GM18517 (cell line): ENCODE measurements at regions not wholly inside any gene's neighbourhood (a gene's known extent, or its start where the extent isn't known, plus 50 kb on each side); places are given as distances from the start of the nearest gene placed in this dataset.

ENCODE experiments used
- ATAC-seq: cut with Tn5 transposase; IDR thresholded peaks from one replicate; pipeline ENCODE4 v1.9.1; 2021; ENCODE audit warnings: mild to moderate bottlenecking, moderate library complexity; ENCODE audit not compliant: unreplicated experiment

DNA sequence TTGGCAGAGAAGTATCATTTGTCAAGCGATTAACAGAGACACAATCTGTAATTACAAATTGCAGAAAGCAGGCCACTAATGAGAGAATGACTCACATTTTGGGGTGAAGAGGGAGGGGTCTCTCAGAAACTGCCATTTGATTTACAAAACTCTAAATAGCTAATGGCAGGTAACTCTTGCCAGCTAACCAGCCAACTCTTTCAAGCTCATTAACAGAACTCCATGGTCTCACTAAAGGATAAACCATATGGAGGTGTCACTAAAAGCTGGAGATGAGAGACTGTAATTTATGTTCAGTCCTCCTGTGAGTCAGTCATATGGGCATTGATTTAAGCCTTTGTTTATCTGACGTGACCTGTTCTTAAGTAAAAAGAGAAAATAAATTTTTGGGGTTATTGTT is 336.4 kb downstream of the FOXG1 start:
- ATAC-seq: no peak

DNA sequence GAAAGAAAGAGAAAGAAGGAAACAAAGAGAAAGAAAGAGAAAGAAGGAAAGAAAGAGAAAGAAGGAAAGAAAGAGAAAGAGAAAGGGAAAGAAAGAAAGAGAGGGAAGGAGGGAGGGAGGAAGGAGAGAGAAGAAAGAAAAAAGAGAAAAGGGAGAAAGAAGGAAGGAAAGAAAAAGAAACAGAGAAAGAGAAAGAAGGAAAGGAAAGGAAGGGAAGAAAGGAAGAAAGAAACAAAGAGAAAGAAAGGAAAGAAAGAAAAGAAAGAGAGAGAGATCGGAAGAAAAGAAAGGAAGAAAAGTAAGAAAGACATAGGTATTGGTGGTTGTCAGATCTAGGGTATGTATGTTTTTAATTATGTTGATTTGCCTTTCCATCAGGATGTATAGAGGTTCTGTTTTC is 342.3 kb downstream of the FOXG1 start:
- no peak for ATAC-seq

DNA sequence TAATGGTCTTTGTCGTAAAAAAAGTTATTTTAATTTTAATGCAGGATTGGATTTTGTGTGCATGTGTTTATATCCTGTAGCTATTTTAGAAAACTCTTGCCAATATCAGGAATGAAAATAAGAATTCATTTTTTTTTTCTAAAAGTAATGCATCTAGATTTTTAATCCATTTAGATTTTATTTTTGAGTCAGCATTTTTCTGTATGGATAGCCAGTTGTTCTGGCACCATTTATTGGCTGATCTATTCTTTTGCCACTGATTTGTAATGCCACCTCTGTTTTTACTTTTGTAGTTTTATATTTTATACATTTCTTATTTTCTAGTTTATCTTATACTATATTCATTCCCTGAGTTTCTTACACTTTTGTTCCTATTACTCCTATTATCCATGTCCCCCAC is 343.0 kb downstream of the FOXG1 start:
- no peak for ATAC-seq

DNA sequence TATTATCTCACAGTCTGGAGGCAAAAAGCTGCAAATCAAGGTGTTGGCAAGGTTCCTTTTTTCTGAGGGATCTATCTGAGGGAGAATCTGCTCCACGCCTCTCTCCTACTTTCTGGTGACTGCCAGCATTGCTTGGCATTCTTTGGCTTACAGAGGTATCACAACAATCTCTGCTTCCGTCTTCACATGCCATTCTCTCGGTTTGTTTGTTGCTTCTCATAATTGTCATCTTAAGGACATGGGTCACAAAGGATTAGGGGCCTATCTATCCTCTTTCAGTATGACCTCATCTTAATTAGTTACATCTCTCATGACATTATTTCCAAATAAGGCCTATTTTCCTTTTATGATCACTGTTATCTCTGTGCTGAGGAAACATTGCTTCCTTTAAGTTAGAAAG is 345.0 kb downstream of the FOXG1 start:
- no peak for ATAC-seq

DNA sequence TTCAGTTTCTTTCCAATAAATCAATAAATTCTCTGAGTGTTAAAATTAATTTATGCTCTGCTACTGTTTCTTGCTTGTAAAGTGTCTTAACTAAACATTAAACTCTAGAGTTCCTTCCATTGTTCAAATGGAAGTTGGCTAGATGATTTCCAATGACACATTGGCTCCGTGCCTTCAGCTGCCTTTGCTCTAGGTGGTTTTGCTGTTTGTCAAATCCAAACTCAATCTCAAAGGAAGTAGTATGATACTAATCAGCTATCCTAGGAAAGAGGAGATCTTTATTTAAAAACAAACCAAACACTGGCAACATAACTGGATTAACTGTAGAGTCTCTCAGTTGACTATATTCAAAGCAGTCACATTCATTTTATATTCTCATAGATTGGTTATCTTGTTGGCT is 356.4 kb downstream of the FOXG1 start:
- ATAC-seq: no peak

DNA sequence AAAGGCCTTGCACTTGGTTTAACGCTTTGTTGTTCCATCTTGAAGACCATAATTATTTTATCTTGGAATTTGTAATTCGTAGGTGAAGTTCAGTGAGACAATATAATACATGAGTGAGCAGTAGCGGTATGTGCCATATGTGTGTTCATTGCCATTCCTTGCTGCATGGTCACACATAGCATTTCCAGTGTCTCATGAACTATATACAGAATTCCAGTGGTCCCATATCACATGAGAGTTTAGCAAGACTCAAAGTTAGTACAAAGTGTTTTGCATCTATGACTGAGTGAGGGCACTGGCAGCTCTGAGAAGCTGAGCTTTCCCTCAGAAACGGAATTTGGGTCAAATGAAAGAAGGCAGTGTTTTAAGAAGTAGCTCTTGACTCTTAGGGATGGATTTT is 359.8 kb downstream of the FOXG1 start:
- no peak for ATAC-seq

DNA sequence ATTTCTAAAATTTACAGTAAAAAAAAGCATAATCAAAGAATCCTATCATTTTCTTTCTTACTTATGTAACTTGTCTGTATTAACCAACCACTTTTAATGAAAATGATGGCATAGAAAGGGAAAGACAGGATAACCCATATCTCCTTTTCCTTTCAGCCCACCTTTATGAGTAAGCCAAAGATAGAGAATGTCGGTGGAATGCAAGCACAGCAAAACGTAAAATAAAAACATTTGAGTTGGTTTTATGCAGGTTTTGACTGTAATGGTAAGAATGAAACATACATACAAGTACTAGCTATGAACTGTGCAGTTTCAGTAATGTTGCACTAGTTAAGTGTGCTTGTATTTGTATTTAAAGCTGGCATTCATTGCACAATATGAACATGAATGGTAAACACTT is 360.3 kb downstream of the FOXG1 start:
- no peak for ATAC-seq

DNA sequence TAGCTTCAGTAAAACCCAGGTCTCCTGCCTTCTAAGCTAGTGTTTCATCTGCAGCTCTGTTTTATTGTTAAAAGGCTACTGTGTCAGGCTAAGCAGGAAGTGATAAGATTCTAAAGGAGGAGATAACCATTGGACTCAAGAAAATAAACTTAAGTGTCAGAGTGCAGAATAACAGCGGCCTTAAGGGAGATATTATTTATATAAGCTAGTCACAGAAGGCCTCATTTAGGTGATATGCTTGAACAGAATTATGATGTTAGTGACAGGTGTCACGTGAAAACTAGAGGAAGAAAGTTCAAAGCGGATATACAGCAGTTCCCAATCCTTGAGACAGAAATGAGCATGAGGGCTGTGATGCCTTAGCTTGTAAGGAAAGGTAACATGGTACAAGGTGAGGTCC is 373.4 kb downstream of the FOXG1 start:
- ATAC-seq: no peak

DNA sequence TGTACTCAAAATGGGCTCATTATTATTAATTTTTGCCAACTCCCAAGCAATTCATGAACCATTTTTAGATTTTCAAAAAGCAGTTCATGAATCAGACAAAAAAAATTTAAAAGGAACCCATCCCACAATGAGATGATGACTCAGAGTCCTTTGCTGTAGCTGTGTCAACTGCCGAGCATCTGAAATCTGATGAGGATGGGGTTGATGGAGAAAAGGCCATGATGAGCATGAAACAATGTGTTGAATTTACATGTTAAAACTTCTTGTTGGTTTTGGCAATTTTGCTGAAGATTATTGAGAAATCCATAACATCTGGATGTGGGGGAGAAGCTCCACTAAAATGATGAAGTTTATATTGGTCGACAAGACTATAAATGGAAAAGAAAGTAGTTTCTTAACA is 378.0 kb downstream of the FOXG1 start:
- no peak for ATAC-seq

DNA sequence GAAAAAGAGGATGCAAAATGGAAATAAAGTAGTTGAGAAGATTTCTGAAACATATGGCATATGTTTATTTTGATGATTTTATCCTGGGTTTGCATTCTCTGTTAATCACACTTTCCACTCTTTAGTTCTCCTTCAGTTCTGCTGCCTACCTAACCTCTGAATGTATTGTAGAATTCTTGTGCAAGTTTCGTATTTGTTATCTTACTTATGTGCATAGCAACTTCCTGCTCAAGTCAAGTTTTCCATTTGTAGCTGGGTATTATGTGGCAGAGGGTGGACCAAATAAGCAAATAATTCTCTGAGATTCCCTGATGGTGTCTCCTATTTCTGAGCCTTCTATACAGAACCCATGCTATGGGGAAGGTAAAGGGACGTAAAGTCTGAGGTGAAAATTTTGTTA is 381.6 kb downstream of the FOXG1 start:
- no peak for ATAC-seq

DNA sequence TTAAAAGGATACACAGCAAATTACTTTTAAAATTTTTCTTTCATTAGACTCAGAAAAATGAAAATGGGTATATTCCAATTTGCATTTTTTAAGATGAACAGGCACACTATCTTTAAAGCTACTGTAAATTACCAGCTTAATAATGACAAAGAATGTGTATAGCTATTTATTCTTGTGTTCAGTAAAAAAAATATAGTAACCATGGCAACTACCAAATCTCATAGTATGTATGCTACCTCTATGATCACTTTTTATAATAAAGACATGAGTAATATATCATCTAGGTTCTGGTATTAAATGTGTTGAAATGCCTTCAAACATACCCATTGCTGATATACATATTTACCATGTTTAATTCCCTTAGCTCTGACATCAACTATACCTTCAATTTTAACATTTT is 383.2 kb downstream of the FOXG1 start:
- ATAC-seq: no peak

DNA sequence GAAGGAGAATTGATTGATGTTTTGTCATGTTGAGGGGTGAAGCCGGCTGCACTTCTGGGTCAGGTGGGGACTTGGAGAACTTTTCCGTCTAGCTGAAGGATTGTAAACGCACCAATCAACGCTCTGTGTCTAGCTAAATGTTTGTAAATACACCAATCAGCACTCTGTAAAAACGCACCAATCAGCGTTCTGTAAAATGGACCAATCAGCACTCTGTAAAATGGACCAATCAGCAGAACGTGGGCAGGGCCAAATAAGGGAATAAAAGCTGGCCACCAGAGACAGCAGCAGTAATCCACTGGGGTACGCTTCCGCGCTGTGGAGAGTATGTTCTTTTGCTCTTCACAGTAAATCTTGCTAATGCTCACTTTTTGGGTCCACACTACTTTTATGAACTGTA is 384.1 kb downstream of the FOXG1 start:
- ATAC-seq: no peak

DNA sequence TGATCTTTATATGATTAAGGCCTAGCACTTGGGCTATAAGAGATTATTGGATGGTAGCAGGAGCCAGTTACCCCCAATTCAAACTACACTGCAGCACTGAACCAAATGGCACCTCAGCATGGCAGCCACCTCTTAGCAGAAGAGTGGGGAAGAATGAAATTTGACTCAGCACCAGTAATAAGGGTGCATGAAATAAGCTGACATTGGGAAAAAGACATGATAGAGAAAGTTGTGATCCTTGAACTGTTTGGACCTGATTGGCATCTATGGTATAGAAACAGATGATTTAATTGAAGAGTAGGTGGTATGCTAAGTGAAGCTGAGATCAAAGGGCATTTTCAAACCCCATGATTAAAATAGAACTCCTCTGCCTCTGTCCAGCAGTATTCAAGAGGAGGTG is 389.5 kb downstream of the FOXG1 start:
- ATAC-seq: no peak

DNA sequence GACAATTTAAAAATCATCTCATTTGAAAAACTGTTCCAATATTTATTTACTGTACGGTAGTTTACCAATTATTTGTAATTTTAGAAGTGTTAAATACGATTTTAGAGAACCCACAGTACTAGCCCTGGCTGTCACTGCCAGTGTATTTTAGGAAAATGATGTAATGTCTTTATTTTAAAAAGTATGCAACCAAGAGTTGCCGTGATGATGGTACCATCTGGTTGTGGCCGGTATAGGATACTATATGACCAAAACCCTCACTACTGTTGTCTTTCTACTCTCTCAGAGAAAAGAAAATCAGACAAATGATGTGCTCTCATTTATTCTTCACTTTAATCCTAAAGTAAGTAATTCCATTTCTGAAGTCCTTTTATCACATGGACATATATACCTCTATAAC is 395.0 kb downstream of the FOXG1 start:
- no peak for ATAC-seq

DNA sequence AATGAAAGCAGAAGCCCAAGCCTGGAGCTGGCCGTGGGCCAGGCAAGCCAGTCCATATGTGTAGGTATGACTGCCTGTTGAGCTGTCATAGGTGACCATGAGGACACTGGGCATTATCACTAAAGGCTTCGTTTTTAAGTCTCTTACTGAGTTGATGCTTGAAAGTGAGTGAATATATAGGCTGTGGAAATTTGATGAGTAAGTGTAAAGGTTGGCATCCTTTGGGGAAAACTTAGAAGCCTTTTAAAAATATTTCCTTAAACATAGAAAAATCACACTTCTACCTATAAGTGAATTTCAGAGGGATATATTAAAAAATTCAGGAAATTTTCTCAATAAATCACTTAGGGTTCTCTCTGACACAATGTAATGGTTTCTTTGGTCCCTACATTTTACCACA is 396.5 kb downstream of the FOXG1 start:
- ATAC-seq: no peak

DNA sequence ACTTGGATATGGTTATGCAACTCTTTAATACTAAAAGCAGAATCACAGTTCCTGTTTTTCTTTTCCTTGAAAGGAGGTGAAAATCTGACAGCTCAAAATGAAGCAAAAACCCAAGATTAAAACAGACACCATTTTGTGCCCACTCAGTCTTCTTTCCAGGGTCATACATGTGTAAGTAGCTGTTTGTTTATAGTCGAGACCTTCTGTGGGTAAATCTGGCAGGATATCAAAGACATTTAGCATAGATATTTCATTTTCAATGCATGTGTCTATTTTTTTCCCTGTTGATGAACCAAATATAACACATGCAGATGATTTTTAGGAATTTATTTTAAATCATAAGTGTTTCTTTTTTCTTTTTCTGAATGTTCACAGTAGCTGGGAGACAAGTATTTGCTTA is 398.8 kb downstream of the FOXG1 start:
- ATAC-seq: no peak

DNA sequence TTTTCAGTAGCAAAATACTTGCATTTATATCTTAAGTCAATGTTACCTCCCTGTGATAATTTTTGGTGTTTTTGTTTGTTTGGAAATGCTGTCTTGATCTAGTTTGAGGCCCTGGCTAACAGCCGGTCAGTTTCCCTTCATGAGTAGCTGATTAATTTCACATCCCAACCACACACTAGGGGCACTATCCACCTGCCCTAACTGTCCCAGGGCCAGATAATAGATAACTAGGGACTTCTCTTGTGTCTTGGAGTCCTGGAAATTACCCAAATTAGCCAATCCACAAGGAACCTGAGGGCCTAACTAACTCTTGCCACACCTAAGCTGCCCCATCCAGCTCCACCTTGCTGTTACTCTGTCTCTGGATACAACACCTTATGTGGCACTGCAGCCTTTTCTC is 399.9 kb downstream of the FOXG1 start:
- no peak for ATAC-seq

DNA sequence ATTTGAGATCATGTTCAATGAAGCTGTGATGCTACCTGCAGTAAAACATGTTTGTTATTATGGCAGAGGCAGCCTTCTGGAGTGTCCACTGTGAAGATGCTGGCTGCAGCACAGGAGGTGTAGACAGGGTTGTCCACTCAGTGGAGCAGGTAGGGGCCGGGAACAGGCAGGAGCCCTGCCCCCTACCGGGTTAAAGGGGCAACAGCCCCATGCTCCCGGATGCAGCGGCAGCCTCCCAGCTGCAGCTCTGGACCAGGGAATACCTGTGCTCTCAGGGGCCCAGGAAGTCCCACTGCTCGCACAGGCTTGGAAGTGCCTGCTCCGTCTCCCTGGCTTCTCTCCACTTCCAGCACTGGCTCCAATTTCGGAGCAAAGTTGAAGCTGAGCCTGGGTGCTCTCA is 401.6 kb downstream of the FOXG1 start:
- ATAC-seq: no peak

DNA sequence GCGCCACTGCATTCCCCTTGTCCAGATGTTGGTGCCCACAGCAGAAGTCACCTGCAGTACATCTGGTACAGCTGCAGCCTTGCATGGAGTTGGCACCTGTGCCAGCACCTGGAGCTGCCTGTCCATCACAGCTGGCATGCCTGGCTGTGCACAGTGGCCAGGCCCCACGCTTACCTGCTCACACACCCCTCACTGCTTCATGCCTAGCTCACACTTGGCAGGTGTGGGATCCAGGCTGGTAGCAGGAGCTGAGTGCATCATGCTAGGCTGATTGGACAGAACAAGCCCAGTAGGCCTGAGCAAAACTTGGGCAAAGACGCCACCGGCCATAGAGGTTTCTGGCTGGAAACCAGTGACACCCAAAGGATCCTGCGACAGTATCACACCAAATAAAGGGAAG is 402.8 kb downstream of the FOXG1 start:
- no peak for ATAC-seq

DNA sequence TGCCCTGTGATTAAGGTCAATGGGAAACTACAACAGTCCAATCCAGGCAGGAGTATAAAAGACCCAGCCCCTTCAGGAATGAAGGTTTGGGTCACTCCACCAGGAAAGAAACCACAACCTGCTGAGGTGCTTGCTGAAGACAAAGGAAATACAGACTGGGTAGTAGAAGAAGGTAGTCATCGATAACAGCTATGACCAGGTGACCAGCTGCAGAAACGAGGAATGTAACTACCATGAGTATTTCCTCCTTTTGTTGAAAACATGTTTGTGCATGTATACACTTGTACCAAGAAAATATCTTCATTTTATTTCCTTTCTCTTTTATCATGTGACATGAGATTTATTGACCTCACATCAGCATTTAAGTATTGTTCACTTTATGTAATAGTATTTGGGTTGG is 409.1 kb downstream of the FOXG1 start:
- no peak for ATAC-seq

DNA sequence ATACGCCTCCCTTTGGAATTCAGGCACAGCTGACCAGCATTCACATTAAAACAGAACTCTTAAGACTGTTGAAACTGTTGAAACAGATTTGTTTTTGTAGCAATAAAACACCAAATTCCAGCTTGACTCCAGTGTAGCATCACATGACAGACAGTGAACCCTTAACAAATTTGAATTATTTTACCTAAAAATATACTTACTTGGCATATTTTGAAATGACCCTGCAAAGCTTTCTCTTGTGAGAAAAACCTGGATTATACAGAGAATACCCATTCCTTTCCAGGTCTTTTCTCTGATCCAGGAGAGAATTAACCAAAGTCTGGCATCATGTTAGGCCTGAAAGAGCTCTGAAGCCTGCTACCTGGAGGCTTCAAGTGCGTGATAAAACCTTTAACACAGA is 410.3 kb downstream of the FOXG1 start:
- no peak for ATAC-seq

DNA sequence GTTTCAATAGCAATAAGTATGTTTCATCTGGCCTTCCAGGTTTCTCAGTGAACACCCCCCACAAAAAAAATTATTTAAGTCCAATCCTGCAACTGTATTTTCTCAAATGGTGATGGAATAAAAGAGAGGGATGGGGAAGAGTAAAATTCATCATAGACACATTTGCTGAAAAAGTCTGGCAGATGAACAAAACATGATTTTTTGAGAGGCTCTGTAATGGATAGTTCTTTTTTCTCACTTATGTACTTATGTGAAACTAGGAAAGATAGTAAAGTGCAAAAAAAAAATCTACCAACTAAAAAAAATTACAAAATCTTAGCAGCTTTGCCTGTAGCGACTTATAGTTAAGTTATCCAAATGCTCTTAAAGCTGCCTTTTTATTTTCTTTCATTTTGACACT is 412.4 kb downstream of the FOXG1 start:
- ATAC-seq: no peak

DNA sequence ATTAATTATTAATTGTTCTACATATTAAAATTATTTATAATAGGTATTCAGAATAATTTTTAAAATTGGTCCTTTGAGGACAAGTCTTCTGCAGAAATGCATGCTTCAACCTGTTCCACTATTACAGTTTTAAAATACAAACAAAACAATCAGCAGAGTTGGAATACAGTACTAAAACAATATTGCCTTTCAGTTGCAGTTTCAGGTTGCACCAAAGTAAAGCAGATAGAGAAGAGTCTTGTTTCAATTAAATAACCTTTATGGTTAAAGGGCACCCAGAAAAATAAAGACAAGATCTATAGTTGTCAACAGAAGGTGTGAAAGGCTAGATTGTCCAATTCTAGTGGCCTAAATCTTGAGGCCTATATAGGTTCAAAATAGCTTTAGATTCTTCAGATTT is 424.5 kb downstream of the FOXG1 start:
- no peak for ATAC-seq

DNA sequence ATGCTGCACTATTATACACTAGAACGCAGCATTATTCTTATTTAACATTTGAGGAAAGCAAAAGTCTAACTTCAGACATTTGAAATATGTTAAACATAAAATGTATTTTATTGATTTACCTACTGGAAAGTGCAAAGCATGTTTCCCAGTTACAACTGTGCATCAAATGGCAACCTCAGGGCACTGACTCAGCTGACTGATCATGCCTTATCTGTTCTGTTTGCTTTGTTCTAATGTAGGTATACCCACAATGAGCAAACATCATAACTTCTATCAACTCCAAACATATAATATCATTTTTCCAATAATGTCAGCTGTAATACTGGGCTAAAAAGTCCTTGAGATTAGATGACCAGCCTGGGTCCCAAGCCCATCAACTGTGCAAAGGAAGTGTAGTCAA is 431.0 kb downstream of the FOXG1 start:
- no peak for ATAC-seq
